ENCODE measurements at regions not wholly inside any gene's neighbourhood (a gene's known extent, or its start where the extent isn't known, plus 50 kb on each side); places are given as distances from the start of the nearest gene placed in this dataset.

DNA sequence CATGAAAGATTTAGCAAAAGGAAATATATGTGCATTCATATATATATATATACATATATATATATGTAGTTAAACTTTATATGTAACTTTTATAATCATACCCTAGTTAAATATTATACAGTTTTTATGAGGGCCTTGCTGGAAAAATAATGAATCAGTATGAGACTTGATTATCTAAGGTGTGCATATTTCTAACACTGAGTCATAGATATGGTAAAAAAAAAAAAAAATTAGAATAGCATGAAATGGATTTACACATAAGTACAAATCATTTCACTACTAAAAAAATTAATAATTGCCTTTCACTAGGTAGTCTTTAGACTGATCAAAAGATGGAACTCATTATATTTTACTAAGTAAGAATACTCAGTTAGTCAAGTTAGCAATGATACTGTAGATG, 51.3 kb upstream of the DST start:
- DNase-seq (ENCODE audit: low spot score), result no peak
- Histone ChIP-seq H3K4me1 (ENCODE audit: control insufficient read depth in 4 of 4, insufficient read depth in 4 of 4, low read length in 3 of 4) (peaks cover 0 to 31% (median 5%) of the 10 kb centered on the region in 4 donors), H3K27ac (ENCODE audit: low read depth in 1 of 2, low read length in 2 of 2) (peak overlapping the region; percentile 27 to 46), H3K9me3 (ENCODE audit: control insufficient read depth in 4 of 4, low read length in 3 of 4) (no peaks in the 10 kb centered on the region), H3K4me3 (ENCODE audit: low read depth in 1 of 3, low read length in 3 of 3) (no peak overlapping the region), H3K36me3 (ENCODE audit: control insufficient read depth in 4 of 4, insufficient read depth in 3 of 4, low read depth in 1 of 4, low read length in 3 of 4) (no peaks in the 10 kb centered on the region), H3K27me3 (ENCODE audit: control insufficient read depth in 4 of 4, insufficient read depth in 4 of 4, low read length in 3 of 4) (no peaks in the 10 kb centered on the region), H3K9ac (ENCODE audit: low read depth in 1 of 2, low read length in 2 of 2) (no peak overlapping the region)
- TF ChIP-seq NR2F2 (IDR thresholded peaks at IDR 0.05) (no peak), GABPA (IDR thresholded peaks at IDR 0.05 in 1 of 2, conservative IDR thresholded peaks at IDR 0.05 in 1 of 2) (no peak), JUND (IDR thresholded peaks at IDR 0.05) (no peak), RAD21 (IDR thresholded peaks at IDR 0.05) (no peak), TAF1 (conservative IDR thresholded peaks at IDR 0.05) (no peak), ZBTB33 (IDR thresholded peaks at IDR 0.05) (no peak), HNF4G (IDR thresholded peaks at IDR 0.05) (no peak), CTCF (IDR thresholded peaks at IDR 0.05; ENCODE audit: low read depth, low read length, missing input control) (no peak), ATF3 (IDR thresholded peaks at IDR 0.05) (no peak), RXRA (IDR thresholded peaks at IDR 0.05) (no peak), SP1 (IDR thresholded peaks at IDR 0.05) (no peak), FOXA1 (IDR thresholded peaks at IDR 0.05) (no peak), YY1 (IDR thresholded peaks at IDR 0.05) (no peak), HNF4A (conservative IDR thresholded peaks at IDR 0.05) (no peak), EGR1 (IDR thresholded peaks at IDR 0.05; ENCODE audit: low read depth in 2 of 2) (no peak), FOXA2 (IDR thresholded peaks at IDR 0.05) (no peak), MAX (IDR thresholded peaks at IDR 0.05) (no peak)
- TF ChIP-seq, protein P1, sequence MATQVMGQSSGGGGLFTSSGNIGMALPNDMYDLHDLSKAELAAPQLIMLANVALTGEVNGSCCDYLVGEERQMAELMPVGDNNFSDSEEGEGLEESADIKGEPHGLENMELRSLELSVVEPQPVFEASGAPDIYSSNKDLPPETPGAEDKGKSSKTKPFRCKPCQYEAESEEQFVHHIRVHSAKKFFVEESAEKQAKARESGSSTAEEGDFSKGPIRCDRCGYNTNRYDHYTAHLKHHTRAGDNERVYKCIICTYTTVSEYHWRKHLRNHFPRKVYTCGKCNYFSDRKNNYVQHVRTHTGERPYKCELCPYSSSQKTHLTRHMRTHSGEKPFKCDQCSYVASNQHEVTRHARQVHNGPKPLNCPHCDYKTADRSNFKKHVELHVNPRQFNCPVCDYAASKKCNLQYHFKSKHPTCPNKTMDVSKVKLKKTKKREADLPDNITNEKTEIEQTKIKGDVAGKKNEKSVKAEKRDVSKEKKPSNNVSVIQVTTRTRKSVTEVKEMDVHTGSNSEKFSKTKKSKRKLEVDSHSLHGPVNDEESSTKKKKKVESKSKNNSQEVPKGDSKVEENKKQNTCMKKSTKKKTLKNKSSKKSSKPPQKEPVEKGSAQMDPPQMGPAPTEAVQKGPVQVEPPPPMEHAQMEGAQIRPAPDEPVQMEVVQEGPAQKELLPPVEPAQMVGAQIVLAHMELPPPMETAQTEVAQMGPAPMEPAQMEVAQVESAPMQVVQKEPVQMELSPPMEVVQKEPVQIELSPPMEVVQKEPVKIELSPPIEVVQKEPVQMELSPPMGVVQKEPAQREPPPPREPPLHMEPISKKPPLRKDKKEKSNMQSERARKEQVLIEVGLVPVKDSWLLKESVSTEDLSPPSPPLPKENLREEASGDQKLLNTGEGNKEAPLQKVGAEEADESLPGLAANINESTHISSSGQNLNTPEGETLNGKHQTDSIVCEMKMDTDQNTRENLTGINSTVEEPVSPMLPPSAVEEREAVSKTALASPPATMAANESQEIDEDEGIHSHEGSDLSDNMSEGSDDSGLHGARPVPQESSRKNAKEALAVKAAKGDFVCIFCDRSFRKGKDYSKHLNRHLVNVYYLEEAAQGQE (IDR thresholded peaks at IDR 0.05), result no peak
